ENCODE measurements at regions not wholly inside any gene's neighbourhood (a gene's known extent, or its start where the extent isn't known, plus 50 kb on each side); places are given as distances from the start of the nearest gene placed in this dataset.

- no peak overlapping the region for H3K4me3 ChIP-seq (ENCODE audit: low read length)
- DNase-seq (ENCODE audit: low read depth), result no peak
- TF ChIP-seq CTCF (conservative IDR thresholded peaks at IDR 0.05; ENCODE audit: low read length), result no peak
Measured at GRCh38 chr15:36517758-36518157, 61.7 kb upstream of the CDIN1 start.

GRCh38 chr15:36519067-36519466 is 60.4 kb upstream of the CDIN1 start:
- no peak overlapping the region for H3K4me3 ChIP-seq (ENCODE audit: low read length)
- TF ChIP-seq CTCF (conservative IDR thresholded peaks at IDR 0.05; ENCODE audit: low read length), result no peak
- no peak for DNase-seq (ENCODE audit: low read depth)

- H3K4me3 ChIP-seq (ENCODE audit: low read length), result no peak overlapping the region
- no peak for TF ChIP-seq CTCF (conservative IDR thresholded peaks at IDR 0.05; ENCODE audit: low read length)
- DNase-seq (ENCODE audit: low read depth), result no peak
Measured at GRCh38 chr15:36525430-36525829, 54.0 kb upstream of the CDIN1 start.

GRCh38 chr15:36527235-36528162 is 51.9 kb upstream of the CDIN1 start:
- TF ChIP-seq CTCF (conservative IDR thresholded peaks at IDR 0.05; ENCODE audit: low read length), result no peak
- peak; percentile 20 for DNase-seq (ENCODE audit: low read depth)
- H3K4me3 ChIP-seq (ENCODE audit: low read length), result no peak overlapping the region

- no peak overlapping the region for H3K4me3 ChIP-seq (ENCODE audit: low read length)
- DNase-seq (ENCODE audit: low read depth), result peak; percentile 4
Measured at GRCh38 chr15:36529296-36530011, 50.0 kb upstream of the CDIN1 start.

More at GRCh38 chr15:36529296-36530011, 50.0 kb upstream of the CDIN1 start:
- TF ChIP-seq CTCF (conservative IDR thresholded peaks at IDR 0.05; ENCODE audit: low read length), result no peak

All from AG10803 (cell line).